RWPE2 (cell line): ENCODE measurements at regions not wholly inside any gene's neighbourhood (a gene's known extent, or its start where the extent isn't known, plus 50 kb on each side); places are given as distances from the start of the nearest gene placed in this dataset.

ENCODE experiments used
- ATAC-seq: fragments of 200-7000 bp; cut with Tn5 transposase; 3 replicates; pipeline ENCODE4 v1.9.1; 2021; ENCODE audit warnings: low read depth
- DNase-seq: peaks from one replicate; pipeline ENCODE4 v3.0.0-alpha.2; 2020; ENCODE audit warnings: low spot score
- H3K27ac ChIP-seq: fragments of 450-650 bp; 2 replicates; pipeline ENCODE4 v1.5.1; 2017; ENCODE audit warnings: mild to moderate bottlenecking; ENCODE audit not compliant: poor library complexity, severe bottlenecking
- H3K27me3 ChIP-seq: fragments of 250-450 bp; sonication (Bioruptor Pico); 2 replicates; pipeline ENCODE4 v1.5.1; 2021; ENCODE audit warnings: mild to moderate bottlenecking, moderate library complexity; ENCODE audit not compliant: insufficient read depth, poor library complexity, severe bottlenecking
- H3K36me3 ChIP-seq: fragments of 250-450 bp; sonication (Bioruptor Pico); 2 replicates; pipeline ENCODE4 v1.5.1; 2020; ENCODE audit warnings: low read depth, mild to moderate bottlenecking, moderate library complexity
- H3K4me1 ChIP-seq: fragments of 250-450 bp; sonication (Bioruptor Pico); 2 replicates; pipeline ENCODE4 v1.5.1; 2021; ENCODE audit warnings: mild to moderate bottlenecking, moderate library complexity; ENCODE audit not compliant: insufficient read depth, poor library complexity, severe bottlenecking
- H3K4me3 ChIP-seq: fragments of 250-450 bp; sonication (Bioruptor Pico); 2 replicates; pipeline ENCODE4 v1.5.1; 2021; ENCODE audit warnings: mild to moderate bottlenecking, moderate library complexity; ENCODE audit not compliant: severe bottlenecking
- H3K9me3 ChIP-seq: fragments of 250-450 bp; sonication (Bioruptor Pico); 2 replicates; pipeline ENCODE4 v1.5.1; 2021; ENCODE audit warnings: mild to moderate bottlenecking, moderate library complexity; ENCODE audit not compliant: severe bottlenecking
- TF ChIP-seq, protein P1 (sequence below): fragments of 450-650 bp; IDR thresholded peaks from one replicate; pipeline ENCODE4 v1.5.1; 2017; ENCODE audit warnings: mild to moderate bottlenecking, moderate library complexity; ENCODE audit not compliant: poor library complexity, severe bottlenecking

DNA sequence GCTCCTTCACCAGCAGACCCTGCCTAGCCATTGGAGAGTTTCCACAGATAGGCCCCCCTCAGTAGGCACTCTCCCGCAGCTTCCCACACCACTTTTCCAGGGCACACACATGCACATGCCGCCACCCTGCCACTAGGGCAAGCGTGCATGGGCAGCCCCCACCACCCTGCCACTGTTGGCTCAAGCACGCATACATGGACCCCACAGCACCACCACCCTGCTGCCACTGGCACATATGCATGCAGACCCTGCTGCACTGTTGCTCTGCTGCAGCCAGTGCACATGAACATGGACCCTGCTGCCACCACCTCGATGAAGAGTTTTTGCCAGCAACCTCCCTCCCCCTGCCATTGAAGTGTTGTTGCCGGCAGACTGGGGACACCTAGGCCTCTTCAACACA is 154.9 kb downstream of the FTCDNL1 start:
- H3K4me1 ChIP-seq, result no peaks in the 10 kb centered on the region
- no peak overlapping the region for H3K27ac ChIP-seq
- H3K27me3 ChIP-seq, result no peaks in the 10 kb centered on the region
- TF ChIP-seq, protein P1, sequence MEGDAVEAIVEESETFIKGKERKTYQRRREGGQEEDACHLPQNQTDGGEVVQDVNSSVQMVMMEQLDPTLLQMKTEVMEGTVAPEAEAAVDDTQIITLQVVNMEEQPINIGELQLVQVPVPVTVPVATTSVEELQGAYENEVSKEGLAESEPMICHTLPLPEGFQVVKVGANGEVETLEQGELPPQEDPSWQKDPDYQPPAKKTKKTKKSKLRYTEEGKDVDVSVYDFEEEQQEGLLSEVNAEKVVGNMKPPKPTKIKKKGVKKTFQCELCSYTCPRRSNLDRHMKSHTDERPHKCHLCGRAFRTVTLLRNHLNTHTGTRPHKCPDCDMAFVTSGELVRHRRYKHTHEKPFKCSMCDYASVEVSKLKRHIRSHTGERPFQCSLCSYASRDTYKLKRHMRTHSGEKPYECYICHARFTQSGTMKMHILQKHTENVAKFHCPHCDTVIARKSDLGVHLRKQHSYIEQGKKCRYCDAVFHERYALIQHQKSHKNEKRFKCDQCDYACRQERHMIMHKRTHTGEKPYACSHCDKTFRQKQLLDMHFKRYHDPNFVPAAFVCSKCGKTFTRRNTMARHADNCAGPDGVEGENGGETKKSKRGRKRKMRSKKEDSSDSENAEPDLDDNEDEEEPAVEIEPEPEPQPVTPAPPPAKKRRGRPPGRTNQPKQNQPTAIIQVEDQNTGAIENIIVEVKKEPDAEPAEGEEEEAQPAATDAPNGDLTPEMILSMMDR, result no peak
- H3K4me3 ChIP-seq, result no peak overlapping the region
- ATAC-seq (no peak), DNase-seq (no peak)
- no peaks in the 10 kb centered on the region for H3K9me3 ChIP-seq
- no peaks in the 10 kb centered on the region for H3K36me3 ChIP-seq

DNA sequence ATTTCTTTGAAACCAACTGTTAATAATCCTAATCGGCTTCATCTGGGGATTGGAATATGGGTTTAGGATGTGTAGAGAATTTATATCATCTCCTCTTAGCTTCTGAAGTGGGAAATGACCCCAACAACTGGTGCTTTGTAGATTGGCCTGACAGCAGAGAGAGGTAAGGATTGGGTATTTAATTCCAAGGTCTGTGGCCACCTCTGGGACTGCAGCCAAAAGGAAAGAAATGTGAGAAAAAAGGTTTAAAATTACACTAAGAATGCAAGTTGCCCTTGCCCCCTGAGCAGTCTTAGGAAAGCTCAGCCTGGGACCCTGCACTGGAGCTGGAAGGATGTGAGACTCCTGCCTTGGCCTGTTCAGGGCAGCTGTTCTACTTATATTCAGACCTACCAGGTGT is 157.1 kb downstream of the FTCDNL1 start:
- no peaks in the 10 kb centered on the region for H3K27me3 ChIP-seq
- no peaks in the 10 kb centered on the region for H3K9me3 ChIP-seq
- H3K27ac ChIP-seq, result no peak overlapping the region
- H3K4me3 ChIP-seq, result no peak overlapping the region
- DNase-seq (no peak), ATAC-seq (no peak)
- no peaks in the 10 kb centered on the region for H3K4me1 ChIP-seq
- TF ChIP-seq, protein P1, result no peak
- H3K36me3 ChIP-seq, result no peaks in the 10 kb centered on the region

DNA sequence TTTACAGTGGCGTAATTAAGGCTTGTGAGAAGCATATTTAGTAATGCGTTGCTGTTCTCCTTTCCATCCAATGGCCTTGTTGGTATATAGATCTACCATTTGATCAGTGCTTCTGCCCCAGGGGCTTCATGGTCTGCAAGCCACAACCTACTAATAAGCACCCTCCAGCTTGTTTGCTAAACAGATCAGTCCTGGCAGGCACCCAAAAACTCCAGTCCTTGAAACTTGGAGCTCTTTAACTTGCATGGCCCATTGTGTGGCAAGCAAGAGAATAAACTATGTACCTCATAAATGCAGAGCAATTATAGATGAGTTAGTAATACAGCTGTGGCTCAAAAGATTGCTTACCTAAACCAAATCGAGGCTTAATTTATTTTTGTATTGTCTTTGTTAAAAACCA is 158.5 kb downstream of the FTCDNL1 start:
- DNase-seq (no peak), ATAC-seq (no peak)
- H3K27ac ChIP-seq, result no peak overlapping the region
- H3K9me3 ChIP-seq, result no peaks in the 10 kb centered on the region
- H3K27me3 ChIP-seq, result no peaks in the 10 kb centered on the region
- no peak overlapping the region for H3K4me3 ChIP-seq
- H3K4me1 ChIP-seq, result no peaks in the 10 kb centered on the region
- TF ChIP-seq, protein P1, result no peak
- no peaks in the 10 kb centered on the region for H3K36me3 ChIP-seq

DNA sequence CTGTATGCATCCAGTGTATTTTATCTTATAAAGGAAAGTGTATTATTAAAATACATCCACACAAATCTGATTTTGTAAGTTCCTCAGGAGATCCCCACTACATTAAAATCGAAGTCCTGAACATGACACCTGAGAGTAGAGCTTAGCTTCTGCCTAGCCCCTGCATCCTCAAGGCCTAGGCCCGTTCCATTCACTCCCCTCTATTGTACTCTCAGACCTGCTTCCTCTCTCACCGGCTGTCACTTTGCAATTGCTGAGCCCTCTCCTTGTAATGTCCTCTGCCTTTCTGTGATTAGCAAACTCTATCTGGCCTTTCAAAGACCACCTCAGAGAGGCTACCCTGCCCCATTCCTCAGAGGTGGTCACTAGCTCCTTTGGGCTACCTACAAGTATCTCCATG is 160.8 kb downstream of the FTCDNL1 start:
- DNase-seq (no peak), ATAC-seq (no peak)
- Histone ChIP-seq H3K36me3 (no peaks in the 10 kb centered on the region), H3K4me1 (no peaks in the 10 kb centered on the region), H3K9me3 (no peaks in the 10 kb centered on the region), H3K27me3 (no peaks in the 10 kb centered on the region), H3K27ac (no peak overlapping the region), H3K4me3 (no peak overlapping the region)
- TF ChIP-seq, protein P1, result no peak

DNA sequence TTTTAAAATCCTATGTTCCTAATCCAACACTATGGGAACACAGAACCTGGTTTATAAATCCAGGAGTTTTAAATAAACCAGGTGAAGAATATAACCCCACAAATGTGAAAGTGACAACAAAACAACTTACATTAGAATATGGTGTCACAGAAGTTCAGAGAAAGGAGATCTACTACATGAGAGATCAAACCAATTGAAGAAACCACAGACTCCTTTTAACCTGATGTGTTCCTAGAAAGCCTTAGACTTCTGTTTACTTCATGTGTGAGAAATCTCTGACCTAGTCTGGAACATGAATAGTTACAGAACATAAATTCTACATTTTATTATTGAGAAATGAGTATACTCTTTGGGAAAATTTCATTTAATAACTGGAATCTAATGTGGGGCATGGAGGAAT is 165.3 kb downstream of the FTCDNL1 start:
- Histone ChIP-seq H3K27ac (no peak overlapping the region), H3K9me3 (no peaks in the 10 kb centered on the region), H3K27me3 (no peaks in the 10 kb centered on the region), H3K36me3 (no peaks in the 10 kb centered on the region), H3K4me3 (no peak overlapping the region), H3K4me1 (no peaks in the 10 kb centered on the region)
- TF ChIP-seq, protein P1, result no peak
- DNase-seq (no peak), ATAC-seq (no peak)
